ENCODE measurements at regions not wholly inside any gene's neighbourhood (a gene's known extent, or its start where the extent isn't known, plus 50 kb on each side); places are given as distances from the start of the nearest gene placed in this dataset.
A peak's percentile ranks its signal among the peaks of the same experiment; 100 is the strongest.

GRCh38 chr18:24584205-24584604 is 123.8 kb downstream of the HRH4 start (continued):
- TF ChIP-seq, protein P1, sequence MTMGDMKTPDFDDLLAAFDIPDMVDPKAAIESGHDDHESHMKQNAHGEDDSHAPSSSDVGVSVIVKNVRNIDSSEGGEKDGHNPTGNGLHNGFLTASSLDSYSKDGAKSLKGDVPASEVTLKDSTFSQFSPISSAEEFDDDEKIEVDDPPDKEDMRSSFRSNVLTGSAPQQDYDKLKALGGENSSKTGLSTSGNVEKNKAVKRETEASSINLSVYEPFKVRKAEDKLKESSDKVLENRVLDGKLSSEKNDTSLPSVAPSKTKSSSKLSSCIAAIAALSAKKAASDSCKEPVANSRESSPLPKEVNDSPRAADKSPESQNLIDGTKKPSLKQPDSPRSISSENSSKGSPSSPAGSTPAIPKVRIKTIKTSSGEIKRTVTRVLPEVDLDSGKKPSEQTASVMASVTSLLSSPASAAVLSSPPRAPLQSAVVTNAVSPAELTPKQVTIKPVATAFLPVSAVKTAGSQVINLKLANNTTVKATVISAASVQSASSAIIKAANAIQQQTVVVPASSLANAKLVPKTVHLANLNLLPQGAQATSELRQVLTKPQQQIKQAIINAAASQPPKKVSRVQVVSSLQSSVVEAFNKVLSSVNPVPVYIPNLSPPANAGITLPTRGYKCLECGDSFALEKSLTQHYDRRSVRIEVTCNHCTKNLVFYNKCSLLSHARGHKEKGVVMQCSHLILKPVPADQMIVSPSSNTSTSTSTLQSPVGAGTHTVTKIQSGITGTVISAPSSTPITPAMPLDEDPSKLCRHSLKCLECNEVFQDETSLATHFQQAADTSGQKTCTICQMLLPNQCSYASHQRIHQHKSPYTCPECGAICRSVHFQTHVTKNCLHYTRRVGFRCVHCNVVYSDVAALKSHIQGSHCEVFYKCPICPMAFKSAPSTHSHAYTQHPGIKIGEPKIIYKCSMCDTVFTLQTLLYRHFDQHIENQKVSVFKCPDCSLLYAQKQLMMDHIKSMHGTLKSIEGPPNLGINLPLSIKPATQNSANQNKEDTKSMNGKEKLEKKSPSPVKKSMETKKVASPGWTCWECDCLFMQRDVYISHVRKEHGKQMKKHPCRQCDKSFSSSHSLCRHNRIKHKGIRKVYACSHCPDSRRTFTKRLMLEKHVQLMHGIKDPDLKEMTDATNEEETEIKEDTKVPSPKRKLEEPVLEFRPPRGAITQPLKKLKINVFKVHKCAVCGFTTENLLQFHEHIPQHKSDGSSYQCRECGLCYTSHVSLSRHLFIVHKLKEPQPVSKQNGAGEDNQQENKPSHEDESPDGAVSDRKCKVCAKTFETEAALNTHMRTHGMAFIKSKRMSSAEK (CRISPR knock-in tag; IDR thresholded peaks at IDR 0.05; ENCODE audit: borderline replicate concordance) = no peak
- TF ChIP-seq FOXP1 (CRISPR knock-in tag; IDR thresholded peaks at IDR 0.05; ENCODE audit: borderline replicate concordance) (no peak), ZNF671 (CRISPR knock-in tag; IDR thresholded peaks at IDR 0.05) (no peak), TP53 (CRISPR knock-in tag; IDR thresholded peaks at IDR 0.05) (no peak)

- Mint-ChIP-seq H3K27me3 (ENCODE audit: low read depth) (no peaks in the 10 kb centered on the region), H3K27ac (peak overlapping the region; percentile 82), H3K4me1 (peaks cover 40% of the 10 kb centered on the region), H3K9me3 (no peaks in the 10 kb centered on the region), H3K4me3 (no peak overlapping the region; the same call in 1 of the 2 replicates), H3K36me3 (no peaks in the 10 kb centered on the region)
- ChIA-PET CTCF (interaction anchor here (0.8 to 1.2 kb wide), 2 partner anchors 41 to 71 kb away, joined by 3 read pairs; no protein-coding TSS in a partner anchor), POLR2A (no interaction called here)
- ATAC-seq (peak; percentile 61), DNase-seq (ENCODE audit: low spot score) (no peak)
- no peak for TF ChIP-seq ATF2 (CRISPR knock-in tag; IDR thresholded peaks at IDR 0.05; ENCODE audit: borderline replicate concordance, low read depth)
- TF ChIP-seq ZNF512 (CRISPR knock-in tag; IDR thresholded peaks at IDR 0.05; ENCODE audit: borderline replicate concordance) = no peak
- TF ChIP-seq ZNF416 (CRISPR knock-in tag; IDR thresholded peaks at IDR 0.05) = no peak
- TF ChIP-seq, protein P2, sequence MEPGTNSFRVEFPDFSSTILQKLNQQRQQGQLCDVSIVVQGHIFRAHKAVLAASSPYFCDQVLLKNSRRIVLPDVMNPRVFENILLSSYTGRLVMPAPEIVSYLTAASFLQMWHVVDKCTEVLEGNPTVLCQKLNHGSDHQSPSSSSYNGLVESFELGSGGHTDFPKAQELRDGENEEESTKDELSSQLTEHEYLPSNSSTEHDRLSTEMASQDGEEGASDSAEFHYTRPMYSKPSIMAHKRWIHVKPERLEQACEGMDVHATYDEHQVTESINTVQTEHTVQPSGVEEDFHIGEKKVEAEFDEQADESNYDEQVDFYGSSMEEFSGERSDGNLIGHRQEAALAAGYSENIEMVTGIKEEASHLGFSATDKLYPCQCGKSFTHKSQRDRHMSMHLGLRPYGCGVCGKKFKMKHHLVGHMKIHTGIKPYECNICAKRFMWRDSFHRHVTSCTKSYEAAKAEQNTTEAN (CRISPR knock-in tag; IDR thresholded peaks at IDR 0.05) = no peak
- no peak for TF ChIP-seq ZBTB21 (CRISPR knock-in tag; IDR thresholded peaks at IDR 0.05; ENCODE audit: borderline replicate concordance)
- TF ChIP-seq NFE2L1 (CRISPR knock-in tag; IDR thresholded peaks at IDR 0.05) = no peak
- no peak for TF ChIP-seq ELF4 (CRISPR knock-in tag; IDR thresholded peaks at IDR 0.05; ENCODE audit: low read depth)
- no peak for TF ChIP-seq FOXK1 (CRISPR knock-in tag; IDR thresholded peaks at IDR 0.05)
- TF ChIP-seq HMGA2 (CRISPR knock-in tag; IDR thresholded peaks at IDR 0.05) = no peak
- TF ChIP-seq RORB (CRISPR knock-in tag; IDR thresholded peaks at IDR 0.05) = no peak
These were observed 124.4 kb downstream of the HRH4 start for GRCh38 chr18:24584813-24585212.

DNA sequence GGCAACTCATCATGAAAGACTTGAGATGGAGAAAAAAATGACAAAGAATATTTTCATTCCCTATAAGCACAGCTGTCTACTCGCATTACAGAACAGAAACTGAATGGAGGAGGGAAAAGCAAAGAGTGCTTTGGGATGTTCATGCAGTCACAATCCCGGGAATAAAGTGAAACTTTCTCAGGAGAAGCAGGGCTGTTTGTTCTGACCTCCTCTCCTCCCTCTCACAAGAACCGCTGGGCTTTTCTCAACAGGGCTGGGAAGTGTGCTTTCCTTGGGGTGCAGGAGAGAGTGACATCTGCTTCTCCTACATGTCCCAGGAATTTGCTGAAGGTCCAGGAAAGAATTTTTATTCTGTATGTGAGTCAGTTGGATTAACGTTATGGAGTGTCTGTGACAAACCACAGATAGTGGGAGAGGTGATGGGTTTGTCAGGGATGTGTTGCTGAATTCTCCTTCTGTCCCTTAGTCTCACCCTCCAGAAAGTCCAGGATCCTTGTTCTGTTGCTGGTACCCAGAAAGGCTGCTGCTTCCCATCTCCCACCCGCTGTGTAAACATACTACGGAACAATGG is 125.6 kb downstream of the HRH4 start:
- CTCF ChIA-PET = no interaction called here
- DNase-seq (ENCODE audit: low spot score) (no peak), ATAC-seq (no peak)
- no peak overlapping the region for H3K4me3 Mint-ChIP-seq
- peaks cover 3% of the 10 kb centered on the region for H3K9me3 Mint-ChIP-seq
- H3K4me1 Mint-ChIP-seq = peaks cover 39% of the 10 kb centered on the region
- H3K27me3 Mint-ChIP-seq (ENCODE audit: low read depth) = no peaks in the 10 kb centered on the region
- H3K27ac Mint-ChIP-seq = no peak overlapping the region
- POLR2A ChIA-PET = no interaction called here
- peaks cover 1% of the 10 kb centered on the region; the same call in 1 of the 2 replicates for H3K36me3 Mint-ChIP-seq
- no peak for TF ChIP-seq NFATC4 (CRISPR knock-in tag; IDR thresholded peaks at IDR 0.05)
- no peak for TF ChIP-seq SP1 (CRISPR knock-in tag; conservative IDR thresholded peaks at IDR 0.05)
- no peak for TF ChIP-seq MXD4 (CRISPR knock-in tag; IDR thresholded peaks at IDR 0.05; ENCODE audit: borderline replicate concordance)
- TF ChIP-seq ZNF423 (CRISPR knock-in tag; IDR thresholded peaks at IDR 0.05) = no peak
- TF ChIP-seq, protein P3, sequence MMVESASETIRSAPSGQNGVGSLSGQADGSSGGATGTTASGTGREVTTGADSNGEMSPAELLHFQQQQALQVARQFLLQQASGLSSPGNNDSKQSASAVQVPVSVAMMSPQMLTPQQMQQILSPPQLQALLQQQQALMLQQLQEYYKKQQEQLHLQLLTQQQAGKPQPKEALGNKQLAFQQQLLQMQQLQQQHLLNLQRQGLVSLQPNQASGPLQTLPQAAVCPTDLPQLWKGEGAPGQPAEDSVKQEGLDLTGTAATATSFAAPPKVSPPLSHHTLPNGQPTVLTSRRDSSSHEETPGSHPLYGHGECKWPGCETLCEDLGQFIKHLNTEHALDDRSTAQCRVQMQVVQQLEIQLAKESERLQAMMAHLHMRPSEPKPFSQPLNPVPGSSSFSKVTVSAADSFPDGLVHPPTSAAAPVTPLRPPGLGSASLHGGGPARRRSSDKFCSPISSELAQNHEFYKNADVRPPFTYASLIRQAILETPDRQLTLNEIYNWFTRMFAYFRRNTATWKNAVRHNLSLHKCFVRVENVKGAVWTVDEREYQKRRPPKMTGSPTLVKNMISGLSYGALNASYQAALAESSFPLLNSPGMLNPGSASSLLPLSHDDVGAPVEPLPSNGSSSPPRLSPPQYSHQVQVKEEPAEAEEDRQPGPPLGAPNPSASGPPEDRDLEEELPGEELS (CRISPR knock-in tag; IDR thresholded peaks at IDR 0.05) = no peak
- no peak for TF ChIP-seq CTCF (IDR thresholded peaks at IDR 0.05)
- TF ChIP-seq ZNF138 (CRISPR knock-in tag; conservative IDR thresholded peaks at IDR 0.05) = no peak
- TF ChIP-seq, protein P4, sequence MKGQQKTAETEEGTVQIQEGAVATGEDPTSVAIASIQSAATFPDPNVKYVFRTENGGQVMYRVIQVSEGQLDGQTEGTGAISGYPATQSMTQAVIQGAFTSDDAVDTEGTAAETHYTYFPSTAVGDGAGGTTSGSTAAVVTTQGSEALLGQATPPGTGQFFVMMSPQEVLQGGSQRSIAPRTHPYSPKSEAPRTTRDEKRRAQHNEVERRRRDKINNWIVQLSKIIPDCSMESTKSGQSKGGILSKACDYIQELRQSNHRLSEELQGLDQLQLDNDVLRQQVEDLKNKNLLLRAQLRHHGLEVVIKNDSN (CRISPR knock-in tag; IDR thresholded peaks at IDR 0.05) = no peak

All from WTC11 (cell line).